Pons (tissue), 1 donor: ENCODE measurements at regions not wholly inside any gene's neighbourhood (a gene's known extent, or its start where the extent isn't known, plus 50 kb on each side); places are given as distances from the start of the nearest gene placed in this dataset.
A peak's percentile ranks its signal among the peaks of the same experiment; 100 is the strongest.

Experiments
- DNase-seq: peaks from one replicate; pipeline ENCODE4 v3.0.0-alpha.2; 2016; ENCODE audit warnings: low spot score

- DNase-seq, result no peak
Measured at GRCh38 chr2:120828829-120829632, 93.4 kb downstream of the GLI2 start.

DNA sequence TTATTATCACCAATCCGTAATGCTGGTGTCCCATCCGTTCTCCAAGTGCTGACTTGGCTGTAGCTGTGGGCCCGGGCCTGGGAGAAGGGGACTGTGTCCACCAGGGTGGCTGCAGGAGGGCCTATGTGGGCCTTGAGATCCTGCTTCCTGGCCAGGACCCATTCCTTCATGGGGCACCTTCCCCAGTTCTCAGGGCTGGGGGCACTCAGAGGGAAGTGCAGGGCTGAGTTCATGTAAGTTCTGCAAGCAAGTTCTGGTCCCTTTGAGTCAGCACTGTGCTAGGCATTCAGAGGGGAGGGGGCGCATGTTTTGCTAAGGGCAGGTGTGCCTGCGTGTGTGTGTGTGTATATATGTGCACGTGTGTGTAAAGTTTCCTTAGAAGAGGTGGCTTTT is 94.0 kb downstream of the GLI2 start:
- no peak for DNase-seq

DNA sequence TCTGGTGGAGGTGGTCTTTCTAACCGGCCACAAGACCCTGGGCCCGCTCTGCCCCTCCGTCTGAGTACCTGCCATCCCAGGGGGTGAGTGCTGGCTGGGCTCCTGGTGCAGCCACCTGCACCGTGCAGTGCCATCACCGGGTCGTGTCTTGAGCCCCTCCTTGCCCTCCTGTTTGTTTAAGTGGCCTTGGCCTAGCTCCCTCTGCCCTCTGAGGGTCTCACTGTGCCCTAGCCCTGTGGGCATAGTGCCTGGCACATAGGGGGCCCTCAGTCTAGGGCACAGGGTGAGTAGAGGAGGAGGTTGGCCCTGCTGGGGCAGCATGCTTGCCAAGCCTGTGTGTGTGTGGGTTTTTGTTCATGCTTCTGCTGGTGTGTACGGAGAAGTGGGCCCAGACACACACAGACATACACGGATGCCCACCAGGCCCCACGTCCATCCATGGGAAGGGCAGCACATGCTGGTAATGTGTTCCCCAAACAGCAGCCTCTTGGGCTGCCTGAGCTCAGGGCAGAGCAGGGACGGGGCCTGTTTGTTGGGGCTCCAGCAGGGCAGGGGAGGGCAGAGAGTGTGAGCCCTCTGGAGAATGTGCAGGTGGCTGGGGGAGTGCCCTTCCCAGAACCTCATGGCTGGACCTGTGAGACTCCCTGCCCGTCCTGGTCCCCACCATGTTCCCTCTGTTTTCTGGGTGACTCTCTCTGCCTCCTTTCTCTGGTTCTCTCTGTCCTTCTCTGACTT is 94.6 kb downstream of the GLI2 start:
- no peak for DNase-seq

DNA sequence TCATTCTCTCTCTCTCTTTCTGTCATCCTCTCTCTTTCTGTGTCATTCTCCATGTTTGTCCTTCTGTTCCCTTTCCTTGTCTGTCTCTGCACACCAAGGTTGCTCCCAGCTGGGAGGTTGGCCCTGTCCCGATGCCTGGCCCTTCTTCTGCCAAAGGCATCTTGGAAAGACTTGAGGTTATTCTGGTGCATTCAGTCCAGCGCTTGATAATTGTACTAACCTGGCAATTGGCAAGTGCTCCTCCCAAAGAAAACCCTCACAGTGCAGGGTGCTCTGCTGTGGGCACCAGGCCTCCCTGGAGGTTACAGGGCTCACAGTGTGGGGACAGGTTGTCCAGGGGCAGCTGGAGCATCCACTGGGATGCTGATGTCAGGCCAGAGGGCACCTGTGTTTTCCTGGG is 95.4 kb downstream of the GLI2 start:
- DNase-seq, result peak; percentile 25

- no peak for DNase-seq
Measured at GRCh38 chr2:120831891-120832290, 96.2 kb downstream of the GLI2 start.

GRCh38 chr2:120832296-120833070 is 96.8 kb downstream of the GLI2 start:
- no peak for DNase-seq

GRCh38 chr2:120833127-120833675 is 97.5 kb downstream of the GLI2 start:
- DNase-seq, result no peak

- DNase-seq, result no peak
Measured at GRCh38 chr2:120834206-120834605, 98.5 kb downstream of the GLI2 start.

GRCh38 chr2:120836281-120836680 is 100.6 kb downstream of the GLI2 start:
- no peak for DNase-seq

DNA sequence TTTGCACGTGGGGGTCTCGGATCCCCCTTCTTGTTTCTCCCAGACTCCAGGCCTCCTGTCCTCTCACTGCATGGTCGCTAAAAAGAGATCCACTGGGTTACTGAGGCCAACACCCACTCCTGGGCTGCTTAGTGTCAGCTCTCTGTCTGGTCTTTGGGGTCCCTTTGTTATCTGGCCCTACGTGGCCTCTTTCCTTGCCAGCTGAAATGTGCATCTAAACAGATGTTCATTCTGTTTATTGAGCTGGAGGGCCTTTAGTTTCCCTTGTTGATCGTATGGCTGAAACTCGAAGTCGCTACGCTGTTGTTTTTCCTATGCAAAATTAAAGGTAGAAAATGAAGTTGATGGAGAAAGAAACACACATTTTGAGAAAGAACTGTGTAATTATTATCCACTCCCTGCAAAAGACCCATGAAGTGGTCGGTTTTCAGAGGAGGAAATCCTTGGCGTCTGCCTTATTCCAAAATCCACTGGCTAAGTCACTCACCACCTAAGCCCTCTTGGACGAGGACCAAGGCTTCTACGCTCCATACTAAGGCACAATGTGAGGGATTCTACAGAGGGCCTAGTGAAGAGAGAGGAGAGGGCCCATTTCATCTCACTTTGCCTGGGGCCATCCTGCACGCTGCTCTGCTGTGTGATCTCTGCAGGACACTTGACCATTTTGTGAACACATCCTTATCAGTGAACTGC is 105.3 kb downstream of the GLI2 start:
- DNase-seq, result no peak

DNA sequence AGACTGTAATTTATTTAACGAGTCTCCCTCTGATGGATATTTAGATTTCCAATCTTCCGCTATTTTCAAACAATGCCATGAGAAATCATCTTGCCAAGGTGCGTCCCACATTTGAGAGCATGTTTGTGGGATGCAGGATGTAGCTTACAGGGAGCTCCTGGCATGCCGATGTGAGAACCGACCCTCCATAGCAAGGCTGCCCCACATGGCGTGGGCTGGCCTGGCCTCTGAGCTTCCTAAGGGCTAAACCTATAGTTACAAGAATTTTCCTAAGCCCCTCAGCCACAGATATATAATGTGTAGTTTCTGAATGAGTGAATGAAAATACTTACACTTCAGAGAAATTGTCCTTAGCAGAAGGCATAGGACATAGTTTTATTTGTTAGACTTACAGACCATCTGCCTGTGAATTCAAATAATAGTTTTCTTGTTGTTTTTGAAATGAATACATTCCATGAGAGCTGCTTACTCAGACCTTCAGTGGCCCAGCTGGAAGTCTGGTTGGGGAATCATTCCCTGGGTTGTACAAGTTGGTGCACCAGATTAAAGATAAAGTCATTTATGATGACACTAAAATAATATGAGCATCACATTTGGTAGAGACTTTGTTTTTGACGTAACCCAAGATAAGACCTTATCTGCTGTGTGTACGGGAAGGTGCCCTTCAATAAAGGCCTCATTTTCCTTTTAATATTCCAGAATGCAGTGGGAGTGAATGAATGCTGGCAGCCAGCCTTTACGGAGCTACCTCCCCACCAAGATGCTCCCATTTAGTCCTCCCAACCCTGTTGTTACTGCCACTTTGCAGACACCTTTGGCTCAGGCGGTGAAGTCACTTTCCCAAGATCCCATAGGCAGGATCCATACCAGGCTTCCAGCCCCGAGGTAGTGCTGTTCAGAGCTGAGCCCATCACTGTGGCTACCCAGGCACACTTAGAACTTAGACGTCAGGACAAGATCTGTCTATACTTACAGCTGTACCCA is 107.1 kb downstream of the GLI2 start:
- no peak for DNase-seq

DNA sequence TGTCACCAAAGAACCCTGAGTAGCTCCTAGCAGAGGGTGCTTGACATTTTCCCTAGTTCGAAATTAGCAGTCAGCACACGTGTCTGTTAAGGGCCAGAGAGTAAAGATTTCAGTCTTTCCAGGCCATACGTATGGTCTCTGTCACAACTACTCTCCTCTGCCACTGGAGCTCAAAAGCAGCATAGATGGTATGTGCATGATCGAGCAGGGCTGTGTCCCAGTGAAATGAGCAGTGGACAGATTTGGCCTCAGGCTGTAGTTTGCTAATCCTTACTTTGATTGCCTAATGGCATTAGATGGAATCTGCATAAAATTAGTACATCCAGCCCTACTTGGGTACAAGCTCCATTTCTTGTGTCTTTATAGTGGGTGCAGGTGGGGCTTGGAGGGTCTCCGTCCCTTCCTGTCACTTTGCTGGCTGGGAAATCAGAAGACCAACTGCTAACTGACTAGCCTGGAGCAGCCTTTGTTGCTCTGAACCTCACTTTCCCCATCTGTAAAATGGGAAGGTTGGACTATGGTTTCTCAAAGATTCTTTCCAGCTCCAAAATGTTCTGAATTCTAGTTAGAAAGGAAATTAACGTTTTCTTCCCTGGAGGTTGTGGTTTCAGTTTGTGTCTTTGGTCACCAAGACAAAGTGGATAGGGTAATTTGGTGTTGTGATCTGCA is 108.5 kb downstream of the GLI2 start:
- DNase-seq, result no peak

DNA sequence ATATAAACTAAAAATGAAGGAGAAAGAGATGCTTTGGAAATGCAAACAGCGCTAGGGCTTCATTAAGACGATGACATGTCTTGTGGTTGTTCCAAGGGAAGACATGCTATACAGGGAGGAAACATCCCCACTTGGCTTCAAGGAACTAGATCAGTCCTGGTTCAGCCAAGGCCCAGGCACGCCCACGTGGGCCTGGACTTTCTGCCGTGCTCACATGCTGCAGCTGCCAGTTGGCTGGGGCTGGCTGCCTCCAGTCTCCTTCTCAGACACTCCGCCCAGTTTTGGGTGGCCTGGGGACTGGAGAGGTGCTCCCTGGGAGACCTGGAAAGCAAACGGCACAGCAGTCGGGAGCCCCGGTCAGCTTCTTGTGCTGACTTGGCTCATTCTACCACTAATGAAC is 109.6 kb downstream of the GLI2 start:
- no peak for DNase-seq

- no peak for DNase-seq
Measured at GRCh38 chr2:120846406-120847095, 110.9 kb downstream of the GLI2 start.

DNA sequence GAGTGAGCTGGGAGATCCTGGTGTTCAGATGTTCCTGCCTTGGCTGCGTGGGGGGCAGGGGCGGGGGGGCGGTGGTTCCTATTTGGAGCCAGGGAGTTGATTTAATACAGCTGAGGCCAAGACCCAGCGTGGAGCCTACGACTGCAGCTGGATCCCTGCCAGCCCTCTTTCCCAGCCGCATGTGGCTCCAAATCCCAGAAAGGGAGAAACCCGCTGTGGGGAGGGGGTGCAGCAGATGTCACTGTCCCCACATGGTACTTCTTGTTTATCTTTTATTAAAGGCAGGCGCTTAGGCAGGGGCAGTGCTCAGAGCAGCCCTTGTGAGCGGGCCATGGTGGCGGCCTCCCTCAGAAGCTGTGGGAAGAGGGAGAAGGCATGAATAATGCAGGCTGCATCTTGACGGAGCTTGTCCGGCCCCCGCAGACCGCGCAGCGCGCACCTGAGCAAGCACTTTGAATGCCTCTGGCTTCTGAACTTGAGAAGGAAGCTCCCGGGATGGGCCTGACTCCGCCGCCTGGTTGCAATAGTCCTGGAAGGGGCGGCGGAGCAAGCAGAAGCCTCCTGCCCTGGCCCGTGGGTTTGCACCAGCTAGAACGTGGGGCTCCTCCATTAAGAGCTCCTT is 112.1 kb downstream of the GLI2 start:
- DNase-seq, result no peak

GRCh38 chr2:120849278-120849677 is 113.6 kb downstream of the GLI2 start:
- DNase-seq, result no peak

DNA sequence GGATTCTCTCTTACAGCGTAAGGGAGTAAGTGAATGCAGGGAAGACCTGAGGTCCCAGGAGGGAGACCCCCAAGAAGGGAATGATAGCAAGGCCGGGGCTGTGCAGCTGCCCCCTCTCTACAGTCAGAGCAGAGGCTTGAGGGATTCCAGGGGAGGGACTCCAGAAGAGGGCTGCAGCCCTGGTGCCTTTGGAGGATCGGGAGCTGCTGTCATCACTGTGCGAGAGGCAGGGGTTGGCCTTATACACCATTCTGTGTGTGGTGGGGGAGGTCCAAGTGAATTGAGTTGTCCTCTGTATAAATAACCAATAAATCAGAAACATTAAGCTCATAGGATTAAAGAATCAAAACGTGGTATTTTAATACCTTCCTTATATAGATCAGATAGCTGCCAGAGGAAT is 114.9 kb downstream of the GLI2 start:
- no peak for DNase-seq

- DNase-seq, result no peak
Measured at GRCh38 chr2:120851116-120851773, 115.6 kb downstream of the GLI2 start.
